Chondrocyte (in vitro differentiated cells): ENCODE measurements at regions not wholly inside any gene's neighbourhood (a gene's known extent, or its start where the extent isn't known, plus 50 kb on each side); places are given as distances from the start of the nearest gene placed in this dataset.

ENCODE experiments used
- DNase-seq: peaks from one replicate; pipeline ENCODE4 v3.0.0; 2021; ENCODE audit warnings: mixed read lengths, low spot score
- H3K27ac Mint-ChIP-seq: one replicate; pipeline ENCODE4 v1.8.0; 2021; ENCODE audit warnings: mild to moderate bottlenecking, moderate library complexity, mixed read lengths; ENCODE audit not compliant: unreplicated experiment
- H3K27me3 Mint-ChIP-seq: 2 replicates; pipeline ENCODE4 v1.8.0; 2021; ENCODE audit warnings: low read depth, mixed read lengths
- H3K36me3 Mint-ChIP-seq: 2 replicates; pipeline ENCODE4 v1.8.0; 2021; ENCODE audit warnings: low read depth, mixed read lengths
- H3K4me1 Mint-ChIP-seq: 2 replicates; pipeline ENCODE4 v1.8.0; 2021; ENCODE audit warnings: low read depth, mild to moderate bottlenecking, mixed read lengths
- H3K4me3 Mint-ChIP-seq: one replicate; pipeline ENCODE4 v1.8.0; 2021; ENCODE audit warnings: mild to moderate bottlenecking, moderate library complexity, mixed read lengths; ENCODE audit not compliant: unreplicated experiment
- H3K9me3 Mint-ChIP-seq: 2 replicates; pipeline ENCODE4 v1.8.0; 2021; ENCODE audit warnings: low read depth, mixed read lengths
- TF ChIP-seq, protein P1 (sequence below): fragments of 200-600 bp; sonication (generic); IDR thresholded peaks from 2 replicates; pipeline ENCODE4 v1.5.0; 2021; ENCODE audit warnings: antibody characterized with exemption, mild to moderate bottlenecking, moderate library complexity

DNA sequence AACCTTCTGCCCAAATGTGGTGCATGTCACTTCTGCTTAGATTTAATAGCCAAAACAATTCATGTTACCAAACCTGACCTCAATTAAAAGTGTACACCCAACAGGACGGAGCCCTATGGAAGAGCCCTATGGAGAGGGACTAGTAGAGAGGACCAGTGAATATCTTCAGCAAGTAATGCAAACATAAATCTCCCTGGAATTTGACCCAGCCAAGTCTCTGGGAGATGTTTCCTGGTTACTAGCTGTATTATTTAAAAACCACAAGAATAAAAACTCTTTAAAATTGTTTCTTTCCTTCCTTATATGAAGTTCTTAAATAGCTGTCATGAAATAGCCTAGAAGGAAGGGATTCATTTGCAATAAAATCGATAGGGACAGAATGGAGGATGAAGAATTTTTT is 255.8 kb downstream of the CDH11 start:
- H3K27ac Mint-ChIP-seq, result no peak overlapping the region
- TF ChIP-seq, protein P1, sequence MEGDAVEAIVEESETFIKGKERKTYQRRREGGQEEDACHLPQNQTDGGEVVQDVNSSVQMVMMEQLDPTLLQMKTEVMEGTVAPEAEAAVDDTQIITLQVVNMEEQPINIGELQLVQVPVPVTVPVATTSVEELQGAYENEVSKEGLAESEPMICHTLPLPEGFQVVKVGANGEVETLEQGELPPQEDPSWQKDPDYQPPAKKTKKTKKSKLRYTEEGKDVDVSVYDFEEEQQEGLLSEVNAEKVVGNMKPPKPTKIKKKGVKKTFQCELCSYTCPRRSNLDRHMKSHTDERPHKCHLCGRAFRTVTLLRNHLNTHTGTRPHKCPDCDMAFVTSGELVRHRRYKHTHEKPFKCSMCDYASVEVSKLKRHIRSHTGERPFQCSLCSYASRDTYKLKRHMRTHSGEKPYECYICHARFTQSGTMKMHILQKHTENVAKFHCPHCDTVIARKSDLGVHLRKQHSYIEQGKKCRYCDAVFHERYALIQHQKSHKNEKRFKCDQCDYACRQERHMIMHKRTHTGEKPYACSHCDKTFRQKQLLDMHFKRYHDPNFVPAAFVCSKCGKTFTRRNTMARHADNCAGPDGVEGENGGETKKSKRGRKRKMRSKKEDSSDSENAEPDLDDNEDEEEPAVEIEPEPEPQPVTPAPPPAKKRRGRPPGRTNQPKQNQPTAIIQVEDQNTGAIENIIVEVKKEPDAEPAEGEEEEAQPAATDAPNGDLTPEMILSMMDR, result no peak
- DNase-seq, result no peak
- peaks cover 26% of the 10 kb centered on the region for H3K4me1 Mint-ChIP-seq
- H3K9me3 Mint-ChIP-seq, result peaks cover 8% of the 10 kb centered on the region
- H3K27me3 Mint-ChIP-seq, result no peaks in the 10 kb centered on the region
- H3K36me3 Mint-ChIP-seq, result no peaks in the 10 kb centered on the region
- H3K4me3 Mint-ChIP-seq, result no peak overlapping the region

DNA sequence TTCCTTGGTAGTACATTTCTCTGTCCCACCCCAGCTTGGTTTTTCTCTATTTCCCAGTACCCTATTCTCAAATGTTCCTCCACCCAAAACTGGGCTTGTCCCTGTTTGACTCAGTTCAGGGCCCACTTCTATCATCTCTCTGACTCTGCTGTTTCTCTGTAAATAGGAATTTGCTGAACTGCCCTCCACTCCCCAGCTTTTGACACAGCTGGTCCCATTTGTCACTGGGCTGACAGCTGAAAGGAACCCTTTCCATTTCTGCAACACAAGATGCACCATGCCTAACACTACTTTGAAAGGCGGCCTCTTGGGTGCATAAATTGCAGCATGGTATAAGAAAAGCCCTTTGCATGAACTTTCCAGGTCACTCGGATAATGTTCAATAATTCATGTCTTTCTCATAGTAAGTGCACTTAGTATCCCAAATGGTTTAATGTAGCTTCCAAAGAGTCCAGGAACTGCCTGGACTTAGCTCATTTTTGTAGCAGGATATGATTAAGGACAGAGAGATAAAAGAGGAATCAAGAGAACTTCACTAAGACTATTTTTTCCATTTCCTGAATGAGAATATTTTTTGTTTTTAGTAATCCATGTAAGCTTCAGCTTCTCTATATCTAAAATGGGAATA is 256.7 kb downstream of the CDH11 start:
- Mint-ChIP-seq H3K4me3 (no peak overlapping the region), H3K9me3 (peaks cover 12% of the 10 kb centered on the region), H3K27me3 (no peaks in the 10 kb centered on the region), H3K36me3 (peaks cover 2% of the 10 kb centered on the region), H3K27ac (no peak overlapping the region), H3K4me1 (peaks cover 25% of the 10 kb centered on the region)
- TF ChIP-seq, protein P1, result no peak
- DNase-seq, result no peak

DNA sequence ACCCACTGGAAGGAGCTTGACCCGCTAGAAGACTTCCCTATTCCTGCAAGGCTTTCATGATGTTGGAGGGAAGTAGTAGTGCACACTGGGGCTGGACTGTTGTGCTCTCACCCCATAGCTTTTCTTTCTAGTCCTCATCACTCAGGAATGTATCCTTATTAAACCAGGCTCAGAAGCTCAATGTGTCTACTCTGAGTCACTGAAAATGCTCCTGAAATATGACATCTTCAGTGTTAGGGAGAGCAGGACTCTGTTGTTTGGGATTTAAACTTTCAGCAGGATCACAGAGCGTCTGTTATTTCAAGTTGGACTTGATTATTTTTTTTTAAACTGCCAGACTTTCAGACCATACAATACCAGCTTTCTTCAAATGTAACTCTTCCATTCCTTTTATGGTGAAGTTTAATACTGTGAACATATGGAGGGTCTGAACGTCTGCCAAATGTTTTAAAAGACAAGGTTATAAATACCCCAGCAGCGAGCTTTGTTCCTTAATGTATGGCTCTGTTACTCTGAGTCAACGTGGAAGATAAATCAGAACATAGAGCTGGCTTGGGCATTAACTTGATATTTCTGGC is 257.5 kb downstream of the CDH11 start:
- Mint-ChIP-seq H3K4me1 (peaks cover 27% of the 10 kb centered on the region), H3K36me3 (peaks cover 2% of the 10 kb centered on the region), H3K27me3 (no peaks in the 10 kb centered on the region), H3K4me3 (no peak overlapping the region), H3K27ac (no peak overlapping the region), H3K9me3 (peaks cover 12% of the 10 kb centered on the region)
- TF ChIP-seq, protein P1, result no peak
- DNase-seq, result no peak

DNA sequence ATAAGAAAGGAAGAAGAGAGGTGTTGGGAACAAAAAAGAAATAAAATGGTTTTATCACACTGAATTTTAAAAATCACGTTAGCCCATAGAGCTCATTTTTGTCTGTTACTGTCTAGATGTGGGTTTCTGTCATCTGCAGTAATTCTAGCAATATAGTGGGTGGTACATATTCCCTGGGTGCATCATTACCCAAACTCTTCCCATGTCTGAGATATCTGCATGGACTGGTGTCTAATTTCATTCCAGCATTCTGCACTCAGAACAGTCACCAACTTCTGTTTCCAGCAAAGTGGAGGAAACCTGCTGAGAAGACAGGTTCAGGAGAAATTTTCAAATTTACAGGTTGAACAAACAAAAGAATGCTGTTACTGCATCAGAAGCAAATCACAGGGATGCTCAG is 263.8 kb downstream of the CDH11 start:
- Mint-ChIP-seq H3K4me3 (no peak overlapping the region), H3K4me1 (peaks cover 48% of the 10 kb centered on the region), H3K27ac (peak overlapping the region; percentile 80), H3K9me3 (peaks cover 7% of the 10 kb centered on the region), H3K36me3 (peaks cover 2% of the 10 kb centered on the region), H3K27me3 (no peaks in the 10 kb centered on the region)
- TF ChIP-seq, protein P1, result no peak
- no peak for DNase-seq

DNA sequence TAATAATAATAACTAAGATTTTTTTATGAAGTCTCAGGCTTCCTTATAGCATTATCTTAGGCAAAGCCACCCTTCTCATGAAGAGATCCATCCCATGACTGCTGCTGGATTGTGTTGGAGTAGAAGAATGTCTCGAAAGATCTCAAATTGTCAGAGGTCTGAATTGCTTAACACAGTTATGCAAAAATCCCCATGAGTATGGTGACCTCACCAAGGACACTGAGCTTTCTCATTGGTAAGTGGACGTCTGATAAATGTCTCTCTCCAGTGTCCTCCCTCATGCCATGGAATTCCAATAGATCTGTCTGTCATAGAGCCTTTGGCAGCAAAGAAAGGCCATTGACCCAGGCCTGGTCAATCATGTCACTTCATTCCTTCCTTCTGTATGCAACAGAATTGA is 264.5 kb downstream of the CDH11 start:
- peak overlapping the region; percentile 80 for H3K27ac Mint-ChIP-seq
- peaks cover 44% of the 10 kb centered on the region for H3K4me1 Mint-ChIP-seq
- H3K36me3 Mint-ChIP-seq, result peaks cover 2% of the 10 kb centered on the region
- TF ChIP-seq, protein P1, result no peak
- H3K9me3 Mint-ChIP-seq, result peaks cover 7% of the 10 kb centered on the region
- no peak overlapping the region for H3K4me3 Mint-ChIP-seq
- DNase-seq, result no peak
- no peaks in the 10 kb centered on the region for H3K27me3 Mint-ChIP-seq
